Lower leg skin (tissue), 3 donors: ENCODE measurements at regions not wholly inside any gene's neighbourhood (a gene's known extent, or its start where the extent isn't known, plus 50 kb on each side); places are given as distances from the start of the nearest gene placed in this dataset.
"Not testable (repeated sequence)": the region's sequence is repeated elsewhere in the genome, so short reads cannot be mapped to it uniquely, and the experiment has no call there.

Experiments
- CTCF ChIP-seq, 3 donors: fragments of 450-650 bp; IDR thresholded peaks; one replicate each; pipeline ENCODE4 v1.5.1; 2016; ENCODE audit warnings: antibody characterized with exemption in 3 of 3, mild to moderate bottlenecking in 3 of 3, moderate library complexity in 2 of 3
- POLR2A ChIP-seq, 2 donors: fragments of 450-650 bp; IDR thresholded peaks; one replicate each; pipeline ENCODE4 v1.6.1; 2016 to 2017; ENCODE audit warnings: antibody characterized with exemption in 2 of 2, mild to moderate bottlenecking in 1 of 2, moderate library complexity in 1 of 2

GRCh38 chr5:87576306-87576705 is 163.6 kb upstream of the CCNH start:
- not testable (repeated sequence) for TF ChIP-seq CTCF, POLR2A (IDR thresholded peaks at IDR 0.05)
